Tibial nerve (tissue), 4 donors: ENCODE measurements at regions not wholly inside any gene's neighbourhood (a gene's known extent, or its start where the extent isn't known, plus 50 kb on each side); places are given as distances from the start of the nearest gene placed in this dataset.
"Not testable (repeated sequence)": the region's sequence is repeated elsewhere in the genome, so short reads cannot be mapped to it uniquely, and the experiment has no call there.

Experiments
- DNase-seq, 2 donors: peaks; one replicate each; pipeline ENCODE4 v3.0.0-alpha.2; 2019; ENCODE audit warnings: low spot score in 2 of 2
- H3K27ac ChIP-seq, 4 donors: fragments of 200-600 bp; sonication (generic) in 3 of 4; one replicate each; pipeline ENCODE4 v1.5.1; 2017 to 2019; ENCODE audit warnings: mild to moderate bottlenecking in 1 of 4
- H3K27me3 ChIP-seq, 2 donors: fragments of 200-600 bp; sonication (generic) in 1 of 2; one replicate each; pipeline versions ENCODE4 v1.5.1 to v1.6.0; 2017 to 2019
- H3K36me3 ChIP-seq, 3 donors: fragments of 200-600 bp; sonication (generic); one replicate each; pipeline ENCODE4 v1.5.1; 2018 to 2019
- H3K4me1 ChIP-seq, 4 donors: fragments of 200-600 bp; sonication (generic) in 3 of 4; one replicate each; pipeline ENCODE4 v1.5.1; 2017 to 2019
- H3K4me3 ChIP-seq, 4 donors: fragments of 200-600 bp; sonication (generic) in 3 of 4; one replicate each; pipeline ENCODE4 v1.5.1; 2017 to 2019; ENCODE audit warnings: mild to moderate bottlenecking in 1 of 4, moderate library complexity in 1 of 4
- H3K9me3 ChIP-seq, 4 donors: fragments of 200-600 bp; sonication (generic) in 3 of 4; one replicate each; pipeline ENCODE4 v1.5.1; 2017 to 2019
- CTCF ChIP-seq, 5 experiments: fragments of 200-600 bp in 3 of 5; fragments of 450-650 bp in 2 of 5; sonication (generic) in 3 of 5; IDR thresholded peaks; one replicate each; pipeline ENCODE4 v1.5.1; 2016 to 2019; ENCODE audit warnings: antibody characterized with exemption in 5 of 5, mild to moderate bottlenecking in 3 of 5, moderate library complexity in 2 of 5
- EP300 ChIP-seq, 2 donors: sonication (generic); formaldehyde crosslinking; IDR thresholded peaks; one replicate each; pipeline ENCODE4 v1.6.1; 2017; ENCODE audit warnings: antibody characterized with exemption in 2 of 2, mild to moderate bottlenecking in 1 of 2
- POLR2A ChIP-seq, 2 donors: fragments of 450-650 bp; IDR thresholded peaks; one replicate each; pipeline ENCODE4 v1.6.1; 2017; ENCODE audit warnings: antibody characterized with exemption in 2 of 2, mild to moderate bottlenecking in 2 of 2, moderate library complexity in 2 of 2
- WGBS, 2 donors: methylation state at CpG; one replicate each; pipeline ENCODE4 v1.1.5; 2018; 5-methylcytosine and 5-hydroxymethylcytosine counted together

GRCh38 chr20:55635870-55636269 lies 369.4 kb downstream of the CBLN4 start:
- Histone ChIP-seq H3K27me3 (no peaks in the 10 kb centered on the region), H3K4me3 (no peak overlapping the region), H3K27ac (no peak overlapping the region), H3K36me3 (no peaks in the 10 kb centered on the region), H3K4me1 (no peaks in the 10 kb centered on the region), H3K9me3 (no peaks in the 10 kb centered on the region)
- WGBS, 2 donors: 78 to 84% methylated on average over 2 of the region's 2 CpGs
- TF ChIP-seq CTCF (IDR thresholded peaks at IDR 0.05) (no peak), POLR2A (IDR thresholded peaks at IDR 0.05) (no peak), EP300 (IDR thresholded peaks at IDR 0.05) (no peak)
- no peak for DNase-seq

GRCh38 chr20:55632592-55632991 lies 372.7 kb downstream of the CBLN4 start:
- H3K27ac ChIP-seq: no peak overlapping the region
- no peaks in the 10 kb centered on the region for H3K9me3 ChIP-seq
- 92 to 97% methylated on average over 6 of the region's 6 CpGs for WGBS, 2 donors
- TF ChIP-seq CTCF (IDR thresholded peaks at IDR 0.05) (no peak), EP300 (IDR thresholded peaks at IDR 0.05) (no peak), POLR2A (IDR thresholded peaks at IDR 0.05) (no peak)
- H3K4me3 ChIP-seq: no peak overlapping the region
- H3K36me3 ChIP-seq: no peaks in the 10 kb centered on the region
- no peaks in the 10 kb centered on the region for H3K4me1 ChIP-seq
- no peak for DNase-seq
- no peaks in the 10 kb centered on the region for H3K27me3 ChIP-seq

- H3K9me3 ChIP-seq, DNase-seq: not testable (repeated sequence)
- 93 to 96% methylated on average over 4 of the region's 4 CpGs for WGBS, 2 donors
Measured at GRCh38 chr20:55629143-55629542, 376.2 kb downstream of the CBLN4 start.

DNA sequence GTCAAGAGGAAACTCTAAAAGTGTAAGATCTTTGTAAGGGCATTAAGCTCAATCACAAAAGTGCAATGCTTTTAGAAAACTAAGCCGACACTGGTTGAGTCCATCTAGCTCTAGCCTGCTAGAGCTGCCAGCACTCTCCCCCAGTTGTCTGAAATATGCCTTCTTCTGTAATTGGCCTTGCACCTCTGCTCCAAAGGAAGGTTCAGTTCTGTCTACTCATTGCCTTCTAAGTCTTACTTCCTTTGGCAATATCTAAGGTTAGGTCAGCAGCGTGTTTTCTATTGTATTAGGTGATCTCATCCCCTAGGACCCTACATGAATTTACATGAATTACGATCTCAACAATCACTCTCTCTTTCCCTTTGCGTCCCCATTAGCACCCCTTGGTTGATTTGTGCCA lies 378.6 kb downstream of the CBLN4 start:
- Histone ChIP-seq H3K4me1 (peaks cover 0 to 4% (median 0%) of the 10 kb centered on the region in 4 donors), H3K36me3 (no peaks in the 10 kb centered on the region), H3K4me3 (no peak overlapping the region), H3K27me3 (no peaks in the 10 kb centered on the region), H3K27ac (no peak overlapping the region), H3K9me3 (peaks cover 0 to 5% (median 0%) of the 10 kb centered on the region in 4 donors)
- WGBS, 2 donors: 47 to 59% methylated on average over 4 of the region's 4 CpGs
- DNase-seq: no peak
- TF ChIP-seq CTCF (IDR thresholded peaks at IDR 0.05) (no peak), EP300 (IDR thresholded peaks at IDR 0.05) (no peak), POLR2A (IDR thresholded peaks at IDR 0.05) (no peak)

More at GRCh38 chr20:55629143-55629542, 376.2 kb downstream of the CBLN4 start:
- H3K27me3 ChIP-seq, H3K27ac ChIP-seq, H3K4me1 ChIP-seq, H3K36me3 ChIP-seq, H3K4me3 ChIP-seq: not testable (repeated sequence)

GRCh38 chr20:55616367-55616766 lies 389.0 kb downstream of the CBLN4 start:
- H3K4me3 ChIP-seq: no peak overlapping the region
- WGBS, 2 donors: 82 to 89% methylated on average over 8 of the region's 8 CpGs
- H3K36me3 ChIP-seq: no peaks in the 10 kb centered on the region
- H3K27ac ChIP-seq: no peak overlapping the region
- H3K27me3 ChIP-seq: no peaks in the 10 kb centered on the region
- no peak for DNase-seq
- H3K9me3 ChIP-seq: peaks cover 0 to 10% (median 0%) of the 10 kb centered on the region in 4 donors
- H3K4me1 ChIP-seq: no peaks in the 10 kb centered on the region
- no peak for TF ChIP-seq EP300 (IDR thresholded peaks at IDR 0.05)
- no peak for TF ChIP-seq POLR2A (IDR thresholded peaks at IDR 0.05)
- TF ChIP-seq CTCF (IDR thresholded peaks at IDR 0.05): no peak

- Histone ChIP-seq H3K4me3 (no peak overlapping the region), H3K4me1 (no peaks in the 10 kb centered on the region), H3K27me3 (no peaks in the 10 kb centered on the region), H3K27ac (no peak overlapping the region), H3K36me3 (no peaks in the 10 kb centered on the region), H3K9me3 (peaks cover 0 to 6% (median 0%) of the 10 kb centered on the region in 4 donors)
- DNase-seq: no peak
- WGBS, 2 donors: 88 to 93% methylated on average over 4 of the region's 4 CpGs
- TF ChIP-seq EP300 (IDR thresholded peaks at IDR 0.05) (no peak), CTCF (IDR thresholded peaks at IDR 0.05) (no peak), POLR2A (IDR thresholded peaks at IDR 0.05) (no peak)
Measured at GRCh38 chr20:55615818-55616217, 389.5 kb downstream of the CBLN4 start.
